Muscle of leg (tissue), 3 donors: ENCODE measurements at regions not wholly inside any gene's neighbourhood (a gene's known extent, or its start where the extent isn't known, plus 50 kb on each side); places are given as distances from the start of the nearest gene placed in this dataset.
"Not testable (repeated sequence)": the region's sequence is repeated elsewhere in the genome, so short reads cannot be mapped to it uniquely, and the experiment has no call there.

Experiments used
- DNase-seq: peaks from one replicate; pipeline ENCODE4 v3.0.0; 2013
- H3K27ac ChIP-seq: one replicate; pipeline ENCODE4 v1.5.1; 2013; ENCODE audit warnings: mild to moderate bottlenecking, low read length, control low read depth
- H3K27me3 ChIP-seq: one replicate; pipeline ENCODE4 v1.6.1; 2013; ENCODE audit warnings: low read length; ENCODE audit not compliant: control insufficient read depth, insufficient read depth
- H3K36me3 ChIP-seq: one replicate; pipeline ENCODE4 v1.6.1; 2013; ENCODE audit warnings: low read length; ENCODE audit not compliant: control insufficient read depth, insufficient read depth
- H3K4me1 ChIP-seq: one replicate; pipeline ENCODE4 v1.6.1; 2013; ENCODE audit warnings: low read length; ENCODE audit not compliant: control insufficient read depth, insufficient read depth
- H3K4me3 ChIP-seq: one replicate; pipeline ENCODE4 v1.5.1; 2013; ENCODE audit warnings: low read length, control low read depth
- H3K9me3 ChIP-seq: replicated peaks from 2 replicates; pipeline ENCODE4 v1.6.1; 2013; ENCODE audit warnings: low read depth, low read length; ENCODE audit not compliant: control insufficient read depth
- WGBS: methylation state at CpG from one replicate; pipeline ENCODE4 v1.1.5; 2013; ENCODE audit warnings: missing lambda C conversion rate; ENCODE audit not compliant: insufficient coverage; 5-methylcytosine and 5-hydroxymethylcytosine counted together

GRCh38 chrX:74183047-74183446, 120.9 kb upstream of the ZCCHC13 start:
- H3K9me3 ChIP-seq: not testable (repeated sequence)

GRCh38 chrX:74181976-74182375, 122.0 kb upstream of the ZCCHC13 start:
- not testable (repeated sequence) for H3K9me3 ChIP-seq, H3K4me1 ChIP-seq, H3K27ac ChIP-seq, DNase-seq, H3K4me3 ChIP-seq, H3K36me3 ChIP-seq
- H3K27me3 ChIP-seq: peaks cover 13% of the 10 kb centered on the region
- WGBS: 87% methylated on average over 6 of the region's 6 CpGs

More at GRCh38 chrX:74183047-74183446, 120.9 kb upstream of the ZCCHC13 start:
- WGBS: no CpG with 5 or more reads among the region's 4 CpGs
- not testable (repeated sequence) for H3K36me3 ChIP-seq, H3K4me3 ChIP-seq, H3K4me1 ChIP-seq, H3K27ac ChIP-seq, DNase-seq
- H3K27me3 ChIP-seq: peaks cover 13% of the 10 kb centered on the region

GRCh38 chrX:74180716-74181115, 123.3 kb upstream of the ZCCHC13 start:
- Histone ChIP-seq H3K4me3 (no peak overlapping the region), H3K9me3 (no peaks in the 10 kb centered on the region), H3K27me3 (peaks cover 9% of the 10 kb centered on the region), H3K27ac (no peak overlapping the region), H3K36me3 (no peaks in the 10 kb centered on the region), H3K4me1 (no peaks in the 10 kb centered on the region)
- no peak for DNase-seq
- WGBS: 58% methylated on average over 3 of the region's 8 CpGs

- Histone ChIP-seq H3K4me1 (no peaks in the 10 kb centered on the region), H3K27ac (no peak overlapping the region), H3K9me3 (no peaks in the 10 kb centered on the region), H3K36me3 (no peaks in the 10 kb centered on the region), H3K4me3 (no peak overlapping the region), H3K27me3 (peaks cover 8% of the 10 kb centered on the region)
- no peak for DNase-seq
- WGBS: 80% methylated on average over 1 of the region's 3 CpGs
These were observed 124.0 kb upstream of the ZCCHC13 start for GRCh38 chrX:74179990-74180389.

GRCh38 chrX:74179499-74179898, 124.5 kb upstream of the ZCCHC13 start:
- Histone ChIP-seq H3K36me3 (no peaks in the 10 kb centered on the region), H3K27me3 (peaks cover 8% of the 10 kb centered on the region), H3K27ac (no peak overlapping the region), H3K4me1 (no peaks in the 10 kb centered on the region), H3K9me3 (no peaks in the 10 kb centered on the region), H3K4me3 (no peak overlapping the region)
- no CpG with 5 or more reads among the region's 4 CpGs for WGBS
- DNase-seq: no peak

GRCh38 chrX:74179071-74179470, 124.9 kb upstream of the ZCCHC13 start:
- H3K27ac ChIP-seq: no peak overlapping the region
- no peaks in the 10 kb centered on the region for H3K36me3 ChIP-seq
- H3K4me3 ChIP-seq: no peak overlapping the region
- H3K4me1 ChIP-seq: no peaks in the 10 kb centered on the region
- peak; percentile 11 for DNase-seq
- WGBS: 17% methylated on average over 1 of the region's 1 CpG
- peaks cover 8% of the 10 kb centered on the region for H3K27me3 ChIP-seq
- H3K9me3 ChIP-seq: no peaks in the 10 kb centered on the region

- H3K36me3 ChIP-seq: no peaks in the 10 kb centered on the region
- H3K27me3 ChIP-seq: peaks cover 8% of the 10 kb centered on the region
- no peak overlapping the region for H3K4me3 ChIP-seq
- H3K27ac ChIP-seq: no peak overlapping the region
- H3K9me3 ChIP-seq: no peaks in the 10 kb centered on the region
- no peaks in the 10 kb centered on the region for H3K4me1 ChIP-seq
- no peak for DNase-seq
- WGBS: 13% methylated on average over 3 of the region's 12 CpGs
These were observed 125.4 kb upstream of the ZCCHC13 start for GRCh38 chrX:74178536-74178935.

- no peak overlapping the region for H3K27ac ChIP-seq
- DNase-seq: no peak
- H3K27me3 ChIP-seq: peaks cover 2% of the 10 kb centered on the region
- no CpG with 5 or more reads among the region's 1 CpG for WGBS
- peaks cover 26% of the 10 kb centered on the region for H3K9me3 ChIP-seq
- no peaks in the 10 kb centered on the region for H3K36me3 ChIP-seq
- H3K4me1 ChIP-seq: no peaks in the 10 kb centered on the region
- no peak overlapping the region for H3K4me3 ChIP-seq
These were observed 132.5 kb upstream of the ZCCHC13 start for GRCh38 chrX:74171465-74171864.

- Histone ChIP-seq H3K27ac (no peak overlapping the region), H3K4me1 (no peaks in the 10 kb centered on the region), H3K4me3 (no peak overlapping the region), H3K27me3 (peaks cover 7% of the 10 kb centered on the region), H3K9me3 (no peaks in the 10 kb centered on the region), H3K36me3 (no peaks in the 10 kb centered on the region)
- WGBS: 92% methylated on average over 14 of the region's 20 CpGs
- DNase-seq: no peak
These were observed 141.8 kb upstream of the ZCCHC13 start for GRCh38 chrX:74162199-74162598.

- WGBS: 71% methylated on average over 1 of the region's 3 CpGs
- Histone ChIP-seq H3K27me3 (peaks cover 7% of the 10 kb centered on the region), H3K36me3 (no peaks in the 10 kb centered on the region), H3K4me1 (no peaks in the 10 kb centered on the region), H3K9me3 (no peaks in the 10 kb centered on the region), H3K4me3 (no peak overlapping the region), H3K27ac (no peak overlapping the region)
- DNase-seq: peak; percentile 16
These were observed 143.2 kb upstream of the ZCCHC13 start for GRCh38 chrX:74160816-74161215.

GRCh38 chrX:74160358-74160757, 143.6 kb upstream of the ZCCHC13 start:
- no peaks in the 10 kb centered on the region for H3K9me3 ChIP-seq
- DNase-seq: no peak
- no peak overlapping the region for H3K27ac ChIP-seq
- no peaks in the 10 kb centered on the region for H3K4me1 ChIP-seq
- H3K36me3 ChIP-seq: no peaks in the 10 kb centered on the region
- no peak overlapping the region for H3K4me3 ChIP-seq
- no CpG with 5 or more reads among the region's 1 CpG for WGBS
- H3K27me3 ChIP-seq: peaks cover 7% of the 10 kb centered on the region
